Peyer's patch (tissue), 4 donors: ENCODE measurements at regions not wholly inside any gene's neighbourhood (a gene's known extent, or its start where the extent isn't known, plus 50 kb on each side); places are given as distances from the start of the nearest gene placed in this dataset.

Experiments
- CTCF ChIP-seq, 6 experiments: fragments of 450-650 bp in 4 of 6; fragments of 200-600 bp in 2 of 6; sonication (generic) in 1 of 6; IDR thresholded peaks; one replicate each; pipeline ENCODE4 v1.5.1; 2017 to 2019; ENCODE audit warnings: antibody characterized with exemption in 6 of 6, mild to moderate bottlenecking in 3 of 6, moderate library complexity in 1 of 6
- POLR2A ChIP-seq, 2 donors: fragments of 450-650 bp; IDR thresholded peaks; one replicate each; pipeline ENCODE4 v1.5.1; 2017; ENCODE audit warnings: antibody characterized with exemption in 2 of 2, mild to moderate bottlenecking in 2 of 2, moderate library complexity in 2 of 2

DNA sequence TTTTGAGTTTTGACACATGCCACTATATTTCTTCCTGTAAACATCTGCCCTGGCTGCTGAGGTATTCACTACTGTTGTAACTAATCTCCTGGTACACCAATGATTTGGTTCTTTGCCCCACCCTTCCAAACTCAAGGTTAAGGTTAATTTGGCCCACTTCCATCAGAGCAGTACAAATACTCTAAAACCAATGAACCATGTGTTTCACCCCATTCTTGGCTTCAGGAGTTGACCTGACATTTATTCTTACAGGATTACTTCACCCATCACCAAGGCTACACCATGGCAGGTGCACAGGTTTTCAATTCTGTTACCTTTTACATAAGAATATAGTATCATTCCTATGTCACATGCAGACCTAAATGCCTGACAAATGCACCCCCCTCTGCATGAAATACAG is 1179.9 kb downstream of the ZPLD1 start:
- TF ChIP-seq CTCF (IDR thresholded peaks at IDR 0.05) = no peak
- no peak for TF ChIP-seq POLR2A (IDR thresholded peaks at IDR 0.05)
